Peyer's patch (tissue), 4 donors: ENCODE measurements at regions not wholly inside any gene's neighbourhood (a gene's known extent, or its start where the extent isn't known, plus 50 kb on each side); places are given as distances from the start of the nearest gene placed in this dataset.

ENCODE experiments used
- DNase-seq, 3 donors: peaks; one replicate each; pipeline ENCODE4 v3.0.0-alpha.2; 2017 to 2019
- H3K27ac ChIP-seq, 4 donors: fragments of 200-600 bp; sonication (generic); one replicate each; pipeline ENCODE4 v1.5.1; 2016 to 2019
- H3K27me3 ChIP-seq, 2 donors: fragments of 200-600 bp; sonication (generic); one replicate each; pipeline ENCODE4 v1.5.1; 2019
- H3K36me3 ChIP-seq, 3 donors: fragments of 200-600 bp; sonication (generic); one replicate each; pipeline ENCODE4 v1.5.1; 2016 to 2019
- H3K4me1 ChIP-seq, 4 donors: fragments of 200-600 bp; sonication (generic); one replicate each; pipeline ENCODE4 v1.5.1; 2016 to 2019
- H3K4me3 ChIP-seq, 4 donors: fragments of 200-600 bp; sonication (generic); 1 replicate in 3 of 4; 2 replicates in 1 of 4; pipeline ENCODE4 v1.5.1; 2016 to 2019; ENCODE audit warnings: mild to moderate bottlenecking in 1 of 4
- H3K9me3 ChIP-seq, 4 donors: fragments of 200-600 bp; sonication (generic); one replicate each; pipeline ENCODE4 v1.5.1; 2016 to 2019; ENCODE audit warnings: mild to moderate bottlenecking in 1 of 4
- POLR2A ChIP-seq, 2 donors: fragments of 450-650 bp; IDR thresholded peaks; one replicate each; pipeline ENCODE4 v1.5.1; 2017; ENCODE audit warnings: antibody characterized with exemption in 2 of 2, mild to moderate bottlenecking in 2 of 2, moderate library complexity in 2 of 2
- TF ChIP-seq, protein P1 (sequence below), 6 experiments: fragments of 450-650 bp in 4 of 6; fragments of 200-600 bp in 2 of 6; sonication (generic) in 1 of 6; IDR thresholded peaks; one replicate each; pipeline ENCODE4 v1.5.1; 2017 to 2019; ENCODE audit warnings: antibody characterized with exemption in 6 of 6, mild to moderate bottlenecking in 3 of 6, moderate library complexity in 1 of 6

DNA sequence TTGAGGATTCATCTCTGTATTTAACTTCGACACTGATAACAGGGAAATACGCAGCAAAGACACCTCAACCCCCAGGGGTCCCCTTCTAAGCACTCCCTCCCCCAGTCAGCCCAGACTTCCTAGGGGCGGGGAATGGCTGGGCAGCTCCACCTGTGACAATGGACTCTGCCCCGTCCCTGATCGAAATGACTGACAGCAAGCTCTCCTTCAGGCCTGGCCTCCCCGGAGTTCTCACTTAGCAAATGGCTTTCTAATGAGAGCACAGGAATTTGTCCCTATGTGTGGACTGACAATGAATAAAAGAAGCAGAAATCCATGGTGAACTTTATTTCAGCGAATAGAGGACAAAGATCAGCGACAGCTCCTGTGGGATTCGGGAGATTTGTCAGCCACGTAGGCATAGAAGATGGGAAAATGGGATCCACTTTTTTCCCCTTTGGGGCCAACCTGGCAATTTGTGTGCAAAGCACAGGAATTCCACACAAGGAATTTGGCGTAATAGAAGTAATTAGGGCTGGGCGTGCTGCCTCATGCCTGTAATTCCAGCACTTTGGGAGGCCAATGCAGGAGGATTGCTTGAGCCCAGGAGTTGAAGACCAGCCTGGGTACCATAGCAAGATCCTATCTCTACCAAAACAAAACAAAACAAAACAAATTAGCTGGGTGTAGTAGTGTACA lies 63.8 kb downstream of the TNFAIP2 start:
- peak overlapping the region in 1 of 4 donors; percentile 14 for H3K4me3 ChIP-seq
- no peaks in the 10 kb centered on the region for H3K9me3 ChIP-seq
- peak in 2 of 3 donors; percentile 81 to 86 for DNase-seq
- H3K36me3 ChIP-seq, result no peaks in the 10 kb centered on the region
- peak overlapping the region in 3 of 4 donors; percentile 59 to 86 (median 81) for H3K27ac ChIP-seq
- H3K4me1 ChIP-seq, result peaks cover 0 to 21% (median 4%) of the 10 kb centered on the region in 4 donors
- no peaks in the 10 kb centered on the region for H3K27me3 ChIP-seq
- TF ChIP-seq POLR2A (IDR thresholded peaks at IDR 0.05), result peak in 1 of 2 donors; percentile 35
- TF ChIP-seq, protein P1, sequence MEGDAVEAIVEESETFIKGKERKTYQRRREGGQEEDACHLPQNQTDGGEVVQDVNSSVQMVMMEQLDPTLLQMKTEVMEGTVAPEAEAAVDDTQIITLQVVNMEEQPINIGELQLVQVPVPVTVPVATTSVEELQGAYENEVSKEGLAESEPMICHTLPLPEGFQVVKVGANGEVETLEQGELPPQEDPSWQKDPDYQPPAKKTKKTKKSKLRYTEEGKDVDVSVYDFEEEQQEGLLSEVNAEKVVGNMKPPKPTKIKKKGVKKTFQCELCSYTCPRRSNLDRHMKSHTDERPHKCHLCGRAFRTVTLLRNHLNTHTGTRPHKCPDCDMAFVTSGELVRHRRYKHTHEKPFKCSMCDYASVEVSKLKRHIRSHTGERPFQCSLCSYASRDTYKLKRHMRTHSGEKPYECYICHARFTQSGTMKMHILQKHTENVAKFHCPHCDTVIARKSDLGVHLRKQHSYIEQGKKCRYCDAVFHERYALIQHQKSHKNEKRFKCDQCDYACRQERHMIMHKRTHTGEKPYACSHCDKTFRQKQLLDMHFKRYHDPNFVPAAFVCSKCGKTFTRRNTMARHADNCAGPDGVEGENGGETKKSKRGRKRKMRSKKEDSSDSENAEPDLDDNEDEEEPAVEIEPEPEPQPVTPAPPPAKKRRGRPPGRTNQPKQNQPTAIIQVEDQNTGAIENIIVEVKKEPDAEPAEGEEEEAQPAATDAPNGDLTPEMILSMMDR (IDR thresholded peaks at IDR 0.05), result no peak

DNA sequence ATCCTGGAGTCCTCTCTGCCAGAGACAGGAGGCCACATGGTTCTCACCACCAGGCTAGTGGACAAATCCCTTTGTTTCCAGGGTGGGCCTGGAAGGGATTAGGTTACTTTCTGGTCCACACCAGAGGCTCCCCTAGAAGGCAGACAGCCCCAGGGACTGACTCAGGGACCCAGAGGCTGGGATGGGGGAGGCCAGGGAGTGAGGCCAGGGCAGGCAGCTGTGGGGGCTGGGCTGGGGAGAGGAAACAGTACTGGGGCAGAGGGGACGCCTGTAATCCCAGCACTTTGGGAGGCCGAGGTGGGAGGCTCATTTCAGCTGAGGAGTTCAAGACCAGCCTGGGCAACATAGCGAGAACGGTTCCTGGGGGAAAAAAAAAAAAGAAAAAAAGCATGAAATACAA lies 64.7 kb downstream of the TNFAIP2 start:
- H3K9me3 ChIP-seq, result no peaks in the 10 kb centered on the region
- peak overlapping the region in 3 of 4 donors; percentile 59 to 86 (median 81) for H3K27ac ChIP-seq
- no peaks in the 10 kb centered on the region for H3K27me3 ChIP-seq
- no peak overlapping the region for H3K4me3 ChIP-seq
- no peaks in the 10 kb centered on the region for H3K36me3 ChIP-seq
- DNase-seq, result peak in 1 of 3 donors; percentile 32
- TF ChIP-seq, protein P1 (IDR thresholded peaks at IDR 0.05), result no peak
- no peak for TF ChIP-seq POLR2A (IDR thresholded peaks at IDR 0.05)
- peaks cover 0 to 21% (median 4%) of the 10 kb centered on the region in 4 donors for H3K4me1 ChIP-seq

DNA sequence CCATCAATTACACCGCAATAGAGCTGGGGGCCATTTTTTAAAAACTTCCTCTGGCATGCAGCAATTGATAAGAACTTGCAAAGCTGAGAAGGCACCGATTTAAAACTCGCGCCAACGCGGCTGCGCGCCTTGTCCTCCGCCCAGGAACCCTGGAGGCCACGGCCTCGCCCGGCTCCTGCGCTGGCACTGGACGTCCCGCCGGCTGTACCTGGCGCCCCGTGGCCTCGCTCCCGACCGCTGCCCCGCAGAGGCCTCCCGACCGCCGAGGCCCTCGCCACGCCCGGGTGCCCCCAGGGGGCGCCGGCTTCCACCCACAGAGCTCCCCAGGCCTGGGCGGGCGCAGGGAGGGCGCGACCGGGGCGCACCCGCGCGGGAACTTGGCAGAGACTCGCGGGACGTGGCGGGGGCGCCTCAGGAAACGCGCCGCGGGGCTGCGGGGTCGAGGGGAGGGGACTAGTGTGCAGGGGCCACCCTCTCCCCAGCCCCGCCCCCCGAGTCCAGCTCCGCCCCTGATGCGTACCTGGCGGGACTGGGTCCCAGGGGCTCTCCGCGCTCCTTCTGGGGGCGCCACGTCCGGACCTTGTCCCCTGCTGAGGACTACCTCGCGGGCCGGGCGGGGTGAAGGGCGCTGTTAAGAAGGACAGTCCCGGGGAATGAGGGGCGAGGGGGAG lies 65.7 kb downstream of the TNFAIP2 start:
- peak in 2 of 3 donors; percentile 71 to 77 for DNase-seq
- Histone ChIP-seq H3K4me1 (peaks cover 0 to 21% (median 4%) of the 10 kb centered on the region in 4 donors), H3K9me3 (no peaks in the 10 kb centered on the region), H3K4me3 (peak overlapping the region; percentile 16 to 56 (median 44)), H3K27me3 (no peaks in the 10 kb centered on the region), H3K27ac (peak overlapping the region in 2 of 4 donors; percentile 36 to 42), H3K36me3 (no peaks in the 10 kb centered on the region)
- peak in 1 of 2 donors; percentile 20 for TF ChIP-seq POLR2A (IDR thresholded peaks at IDR 0.05)
- TF ChIP-seq, protein P1 (IDR thresholded peaks at IDR 0.05), result peak in 4 of 6 experiments; percentile 11 to 59 (median 45)

DNA sequence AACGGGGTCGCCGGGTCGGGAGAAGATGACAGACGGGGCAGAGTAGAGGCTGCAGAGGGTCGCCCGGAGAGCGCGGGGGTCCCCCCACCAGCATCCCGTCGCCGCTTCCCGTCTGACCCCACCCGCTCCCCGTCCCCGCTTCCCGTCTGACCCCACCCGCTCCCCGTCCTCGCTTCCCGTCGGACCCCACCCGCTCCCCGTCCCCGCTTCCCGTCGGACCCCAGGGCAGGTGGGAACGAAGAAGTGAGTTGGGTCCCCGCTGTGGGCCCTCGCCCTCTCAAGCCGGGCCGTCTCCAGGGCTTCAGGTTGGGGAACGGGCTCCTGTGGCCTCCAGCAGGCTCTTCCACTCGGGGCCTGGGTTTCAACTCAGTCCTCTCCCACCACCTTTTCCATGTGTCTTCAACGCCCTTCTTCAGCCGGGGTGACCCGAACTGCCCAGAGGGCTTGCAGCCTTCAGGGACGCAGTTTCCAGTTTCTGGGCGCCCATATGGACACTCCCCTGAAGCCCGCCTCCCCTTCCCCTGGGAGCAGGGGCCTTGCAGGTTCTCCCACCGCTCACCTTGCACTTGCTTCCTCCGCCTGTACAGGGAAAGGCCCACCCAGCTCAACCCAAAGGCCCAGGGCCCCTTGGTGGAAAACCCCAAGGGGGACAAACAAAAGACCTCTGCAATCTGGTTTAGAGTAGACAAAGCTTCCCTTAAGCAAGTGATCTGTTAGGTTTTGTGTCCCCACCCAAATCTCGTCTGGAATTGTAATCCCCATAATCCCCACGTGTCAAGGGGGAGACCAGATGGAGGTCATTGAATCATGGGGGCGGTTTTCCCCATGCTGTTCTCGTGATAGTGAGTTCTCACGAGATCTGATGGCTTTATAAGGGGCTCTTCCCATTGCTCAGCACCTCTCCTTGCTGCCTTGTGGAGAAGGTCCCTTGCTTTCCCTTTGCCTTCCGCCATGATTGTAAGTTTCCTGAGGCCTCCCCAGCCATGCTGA lies 66.5 kb downstream of the TNFAIP2 start:
- peak overlapping the region in 1 of 4 donors; percentile 36 for H3K27ac ChIP-seq
- H3K27me3 ChIP-seq, result no peaks in the 10 kb centered on the region
- H3K4me3 ChIP-seq, result peak overlapping the region in 3 of 4 donors; percentile 33 to 56 (median 56)
- no peaks in the 10 kb centered on the region for H3K36me3 ChIP-seq
- H3K4me1 ChIP-seq, result peaks cover 0 to 21% (median 4%) of the 10 kb centered on the region in 4 donors
- H3K9me3 ChIP-seq, result no peaks in the 10 kb centered on the region
- TF ChIP-seq, protein P1 (IDR thresholded peaks at IDR 0.05), result no peak
- TF ChIP-seq POLR2A (IDR thresholded peaks at IDR 0.05), result no peak
- peak in 1 of 3 donors; percentile 36 for DNase-seq

DNA sequence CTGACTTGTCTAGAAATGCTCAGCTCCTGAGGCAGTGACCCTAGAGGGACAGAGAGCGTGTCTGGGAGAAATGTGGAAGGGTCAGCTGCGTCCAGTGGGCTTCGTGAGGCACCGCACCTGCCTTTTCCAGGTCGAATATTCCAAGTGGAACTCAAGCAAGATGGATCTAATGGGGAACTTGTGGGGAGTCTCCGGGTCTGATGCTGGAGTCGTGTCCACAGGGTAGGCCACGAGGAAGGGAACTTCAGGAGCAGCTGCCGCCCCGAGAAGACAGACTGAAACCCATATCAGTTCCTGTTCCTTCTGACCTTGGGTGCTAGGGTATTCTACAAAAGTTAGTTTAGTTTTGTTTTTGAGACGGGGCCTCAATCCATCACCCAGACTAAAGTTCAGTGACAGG lies 67.5 kb downstream of the TNFAIP2 start:
- Histone ChIP-seq H3K36me3 (no peaks in the 10 kb centered on the region), H3K9me3 (no peaks in the 10 kb centered on the region), H3K27ac (no peak overlapping the region), H3K4me1 (peaks cover 0 to 21% (median 4%) of the 10 kb centered on the region in 4 donors), H3K4me3 (no peak overlapping the region), H3K27me3 (no peaks in the 10 kb centered on the region)
- TF ChIP-seq, protein P1 (IDR thresholded peaks at IDR 0.05), result no peak
- no peak for TF ChIP-seq POLR2A (IDR thresholded peaks at IDR 0.05)
- DNase-seq, result peak in 1 of 3 donors; percentile 38
